IMR-90 (cell line): ENCODE measurements at regions not wholly inside any gene's neighbourhood (a gene's known extent, or its start where the extent isn't known, plus 50 kb on each side); places are given as distances from the start of the nearest gene placed in this dataset.

ENCODE experiments used
- ATAC-seq: fragments of 200-7000 bp; cut with Tn5 transposase; 2 replicates; pipeline ENCODE4 v1.9.1; 2020; ENCODE audit warnings: low read depth, mild to moderate bottlenecking, moderate library complexity
- BruUV-seq: library from RNA; stranded (reverse); fragments of 400-500 nt; replicated peaks from 2 replicates; lab custom pipeline; 2021; lab: Mats Ljungman, UMichigan
- CTCF ChIA-PET: fragments of 300-600 bp; formaldehyde crosslinking; extraction: SDS; loops from one replicate; lab custom pipeline; 2021; ENCODE audit warnings: antibody characterized with exemption; lab: Yijun Ruan, JAX
- POLR2A ChIA-PET: fragments of 300-600 bp; sonication (Branson Sonifier 250); formaldehyde crosslinking; loops from one replicate; lab custom pipeline; 2022; ENCODE audit warnings: antibody characterized with exemption; ENCODE audit not compliant: unreplicated experiment; lab: Charles Lee
- DNase-seq: peaks from one replicate; pipeline ENCODE4 v3.0.0; 2013
- H2AFZ ChIP-seq: replicated peaks from 2 replicates; pipeline ENCODE3; 2013; ENCODE audit warnings: low read length, mild to moderate bottlenecking; ENCODE audit not compliant: poor library complexity
- H2AK5ac ChIP-seq: 2 replicates; pipeline ENCODE4 v1.6.1; 2013; ENCODE audit warnings: low read depth, low read length, inconsistent platforms
- H2AK9ac ChIP-seq: replicated peaks from 2 replicates; pipeline ENCODE3; 2013; ENCODE audit warnings: mild to moderate bottlenecking, low read depth, low read length, moderate library complexity; ENCODE audit not compliant: poor library complexity
- H2BK120ac ChIP-seq: 2 replicates; pipeline ENCODE4 v1.6.1; 2013; ENCODE audit warnings: low read depth, low read length, inconsistent platforms
- H2BK15ac ChIP-seq: 3 replicates; pipeline ENCODE4 v1.6.1; 2013; ENCODE audit warnings: low read depth, low read length, inconsistent platforms
- H2BK20ac ChIP-seq: 2 replicates; pipeline ENCODE4 v1.6.1; 2013; ENCODE audit warnings: low read depth, mild to moderate bottlenecking, inconsistent platforms, low read length, moderate library complexity
- H2BK5ac ChIP-seq: 2 replicates; pipeline ENCODE4 v1.6.1; 2013; ENCODE audit warnings: mild to moderate bottlenecking, low read depth, low read length, inconsistent platforms; ENCODE audit not compliant: poor library complexity, severe bottlenecking
- H3K14ac ChIP-seq: replicated peaks from 2 replicates; pipeline ENCODE4 v1.6.1; 2013; ENCODE audit warnings: low read depth, low read length, inconsistent platforms
- H3K18ac ChIP-seq: 2 replicates; pipeline ENCODE4 v1.6.1; 2013; ENCODE audit warnings: low read depth, low read length, control low read depth
- H3K23ac ChIP-seq: 2 replicates; pipeline ENCODE4 v1.6.1; 2013; ENCODE audit warnings: low read depth, low read length, inconsistent platforms
- H3K27ac ChIP-seq: 2 replicates; pipeline ENCODE4 v1.5.1; 2013; ENCODE audit warnings: mild to moderate bottlenecking, control low read depth, low read length; ENCODE audit not compliant: insufficient read depth
- H3K27me3 ChIP-seq: 2 replicates; pipeline ENCODE4 v1.6.1; 2013; ENCODE audit warnings: low read length; ENCODE audit not compliant: control insufficient read depth, insufficient read depth
- H3K36me3 ChIP-seq: 2 replicates; pipeline ENCODE4 v1.6.1; 2013; ENCODE audit warnings: low read length, mixed read lengths; ENCODE audit not compliant: control insufficient read depth, insufficient read depth
- H3K4ac ChIP-seq: 2 replicates; pipeline ENCODE4 v1.6.1; 2013; ENCODE audit warnings: low read depth, low read length, inconsistent platforms
- H3K4me1 ChIP-seq: 2 replicates; pipeline ENCODE4 v1.6.1; 2013; ENCODE audit warnings: low read length, mixed read lengths; ENCODE audit not compliant: control insufficient read depth, insufficient read depth
- H3K4me2 ChIP-seq: 2 replicates; pipeline ENCODE4 v1.6.1; 2013; ENCODE audit warnings: low read depth, mild to moderate bottlenecking, control low read depth, low read length, moderate library complexity
- H3K4me3 ChIP-seq: 2 replicates; pipeline ENCODE4 v1.5.1; 2013; ENCODE audit warnings: low read depth, mild to moderate bottlenecking, control low read depth, low read length, moderate library complexity; ENCODE audit not compliant: insufficient read depth
- H3K56ac ChIP-seq: 2 replicates; pipeline ENCODE4 v1.6.1; 2013; ENCODE audit warnings: low read length, inconsistent platforms; ENCODE audit not compliant: insufficient read depth; ENCODE audit errors: extremely low read depth
- H3K79me1 ChIP-seq, 2 experiments: 2 replicates each; pipeline ENCODE4 v1.6.1; 2013; ENCODE audit warnings: low read length in 2 of 2, inconsistent platforms in 1 of 2, low read depth in 1 of 2
- H3K9ac ChIP-seq: 2 replicates; pipeline ENCODE4 v1.6.1; 2013; ENCODE audit warnings: low read depth, low read length, control low read depth
- H3K9me1 ChIP-seq: 2 replicates; pipeline ENCODE4 v1.6.1; 2013; ENCODE audit warnings: low read length, inconsistent platforms; ENCODE audit not compliant: insufficient read depth
- H3K9me3 ChIP-seq: 2 replicates; pipeline ENCODE4 v1.6.1; 2013; ENCODE audit warnings: low read length; ENCODE audit not compliant: control insufficient read depth, insufficient read depth
- H4K20me1 ChIP-seq: 2 replicates; pipeline ENCODE4 v1.6.1; 2013; ENCODE audit warnings: low read length, inconsistent platforms; ENCODE audit not compliant: insufficient read depth
- H4K5ac ChIP-seq: 2 replicates; pipeline ENCODE4 v1.6.1; 2013; ENCODE audit warnings: mild to moderate bottlenecking, low read depth, low read length, control low read depth
- H4K8ac ChIP-seq, 2 experiments: 2 replicates each; pipeline ENCODE4 v1.6.1; 2013; ENCODE audit warnings: low read depth in 2 of 2, low read length in 2 of 2, control low read depth in 1 of 2, inconsistent platforms in 1 of 2
- H4K91ac ChIP-seq: 2 replicates; pipeline ENCODE4 v1.6.1; 2013; ENCODE audit warnings: low read depth, low read length, inconsistent platforms; ENCODE audit not compliant: insufficient read depth
- RAD21 ChIP-seq: IDR thresholded peaks from 2 replicates; pipeline ENCODE4 v1.6.1; 2012; ENCODE audit warnings: low read length, improper control_type of control experiment
- RCOR1 ChIP-seq: IDR thresholded peaks from 2 replicates; pipeline ENCODE4 v1.6.1; 2012; ENCODE audit warnings: mild to moderate bottlenecking, low read length, improper control_type of control experiment; ENCODE audit not compliant: insufficient replicate concordance
- RFX5 ChIP-seq: IDR thresholded peaks from 2 replicates; pipeline ENCODE4 v1.8.0; 2012; ENCODE audit warnings: low read depth, mild to moderate bottlenecking, low read length, moderate library complexity
- USF2 ChIP-seq: fragments of 150-350 bp; IDR thresholded peaks from 2 replicates; pipeline ENCODE4 v1.6.1; 2017; ENCODE audit warnings: mild to moderate bottlenecking, antibody characterized with exemption, low read length, low read depth
- dilution Hi-C: fragments of 300-500 bp; cut with HindIII; formaldehyde crosslinking; loops from one replicate; pipeline ENCODE4 v1.14.3; 2018; ENCODE audit warnings: low sequenced_read_pairs; ENCODE audit not compliant: unreplicated experiment
- in situ Hi-C: fragments of 300-500 bp; cut with MboI; formaldehyde crosslinking; loops from 3 replicates; pipeline ENCODE4 v1.14.3; 2019; ENCODE audit warnings: low sequenced_read_pairs, inconsistent platforms, mixed read lengths
- intact Hi-C: fragments of 100-400 bp; cut with micrococcal nuclease; formaldehyde crosslinking; loops from 2 replicates; pipeline ENCODE4 v1.10.0; 2022

- intact Hi-C loops (no loop called here), in situ Hi-C loops (no loop called here), dilution Hi-C loops (no loop called here)
- Histone ChIP-seq H3K56ac (no peak overlapping the region), H2AK9ac (no peak overlapping the region), H3K36me3 (no peaks in the 10 kb centered on the region), H4K5ac (no peak overlapping the region), H3K9me1 (peaks cover 2% of the 10 kb centered on the region; the same call in 1 of the 2 replicates), H2BK5ac (no peak overlapping the region), H3K9ac (no peak overlapping the region), H3K79me1 (no peaks in the 10 kb centered on the region), H3K4ac (no peak overlapping the region), H3K27ac (no peak overlapping the region), H2BK20ac (no peak overlapping the region), H4K91ac (no peak overlapping the region), H2AK5ac (no peak overlapping the region), H2AFZ (no peak overlapping the region), H3K23ac (no peak overlapping the region), H4K8ac (no peak overlapping the region), H4K20me1 (no peaks in the 10 kb centered on the region), H3K4me1 (peaks cover 3% of the 10 kb centered on the region), H3K18ac (no peak overlapping the region), H3K27me3 (no peaks in the 10 kb centered on the region), H3K4me3 (no peak overlapping the region), H3K14ac (no peak overlapping the region), H3K4me2 (no peak overlapping the region), H2BK15ac (no peak overlapping the region), H2BK120ac (no peak overlapping the region), H3K9me3 (no peaks in the 10 kb centered on the region)
- ChIA-PET CTCF (no interaction called here), POLR2A (no interaction called here)
- peak; percentile 48; the same call in 1 of the 2 replicates for ATAC-seq
- TF ChIP-seq USF2 = no peak
- TF ChIP-seq RAD21 = no peak
- TF ChIP-seq RFX5 = no peak
- TF ChIP-seq RCOR1 = no peak
- BruUV-seq = no TSS peak
- no peak for DNase-seq
Observed at GRCh38 chr1:163267962-163268361, 53.8 kb upstream of the NUF2 start.
